OCI-LY7 (cell line): ENCODE measurements at regions not wholly inside any gene's neighbourhood (a gene's known extent, or its start where the extent isn't known, plus 50 kb on each side); places are given as distances from the start of the nearest gene placed in this dataset.

ENCODE experiments used
- BruUV-seq: library from RNA; stranded (reverse); fragments of 400-500 nt; replicated peaks from 2 replicates; lab custom pipeline; 2021; lab: Mats Ljungman, UMichigan
- CTCF ChIA-PET: fragments of 300-600 bp; sonication (Branson Sonifier 250); formaldehyde crosslinking; loops from one replicate; lab custom pipeline; 2022; ENCODE audit warnings: antibody characterized with exemption; ENCODE audit not compliant: unreplicated experiment; lab: Charles Lee
- POLR2A ChIA-PET: fragments of 300-600 bp; sonication (Branson Sonifier 250); formaldehyde crosslinking; loops from one replicate; lab custom pipeline; 2022; ENCODE audit warnings: antibody characterized with exemption; lab: Charles Lee
- DNase-seq: peaks from one replicate; pipeline ENCODE4 v3.0.0-alpha.2; 2015; ENCODE audit warnings: low spot score
- H2AFZ ChIP-seq: fragments of 200-600 bp; sonication (generic), shearing (Covaris generic); 2 replicates; pipeline ENCODE4 v1.6.1; 2014; ENCODE audit warnings: mild to moderate bottlenecking, antibody characterized with exemption, low read length, moderate library complexity
- H3K27ac ChIP-seq: fragments of 200-600 bp; sonication (generic); 2 replicates; pipeline ENCODE4 v1.5.1; 2014; ENCODE audit warnings: mixed run types, low read depth, mild to moderate bottlenecking, moderate library complexity, low read length, inconsistent platforms; ENCODE audit not compliant: poor library complexity, severe bottlenecking
- H3K36me3 ChIP-seq: fragments of 200-600 bp; sonication (generic); 2 replicates; pipeline ENCODE4 v1.6.1; 2014; ENCODE audit warnings: mild to moderate bottlenecking, antibody characterized with exemption, low read length, moderate library complexity, mixed read lengths; ENCODE audit not compliant: insufficient read depth
- H3K4me1 ChIP-seq: fragments of 200-600 bp; sonication (generic); 2 replicates; pipeline ENCODE4 v1.5.1; 2014; ENCODE audit warnings: mild to moderate bottlenecking, low read length; ENCODE audit not compliant: insufficient read depth, poor library complexity, severe bottlenecking
- H3K4me2 ChIP-seq: fragments of 200-600 bp; sonication (generic); 2 replicates; pipeline ENCODE4 v1.6.1; 2014; ENCODE audit warnings: mild to moderate bottlenecking, low read length
- H3K4me3 ChIP-seq: fragments of 200-600 bp; sonication (generic); 2 replicates; pipeline ENCODE4 v1.5.1; 2014; ENCODE audit warnings: mild to moderate bottlenecking, low read depth, low read length; ENCODE audit not compliant: poor library complexity, severe bottlenecking
- H3K79me2 ChIP-seq: fragments of 200-600 bp; sonication (generic); 2 replicates; pipeline ENCODE4 v1.6.1; 2016; ENCODE audit warnings: low read depth, mild to moderate bottlenecking, low read length, moderate library complexity, mixed read lengths; ENCODE audit not compliant: insufficient read depth
- H3K9me2 ChIP-seq: fragments of 200-600 bp; sonication (generic); 2 replicates; pipeline ENCODE4 v1.6.1; 2016; ENCODE audit warnings: mild to moderate bottlenecking, low read length, mixed read lengths; ENCODE audit not compliant: insufficient read depth
- H3K9me3 ChIP-seq: fragments of 200-600 bp; sonication (generic); 2 replicates; pipeline ENCODE4 v1.6.1; 2014; ENCODE audit warnings: mild to moderate bottlenecking, mixed run types, low read length, mixed read lengths
- H4K20me1 ChIP-seq: fragments of 200-600 bp; sonication (generic); 2 replicates; pipeline ENCODE4 v1.6.1; 2014; ENCODE audit warnings: mild to moderate bottlenecking, antibody characterized with exemption, low read length, moderate library complexity, mixed read lengths; ENCODE audit not compliant: insufficient read depth
- CTCF ChIP-seq: fragments of 200-600 bp; sonication (generic); conservative IDR thresholded peaks from 2 replicates; pipeline ENCODE4 v1.5.1; 2014; ENCODE audit warnings: mild to moderate bottlenecking, antibody characterized with exemption, low read length, moderate library complexity, mixed read lengths
- EZH2phosphoT487 ChIP-seq: fragments of 200-600 bp; sonication (generic); IDR thresholded peaks from 2 replicates; pipeline ENCODE4 v1.6.1; 2018; ENCODE audit warnings: low read depth, borderline replicate concordance, mild to moderate bottlenecking, mixed run types, antibody characterized with exemption, low read length, moderate library complexity, mixed read lengths
- intact Hi-C: fragments of 100-400 bp; cut with micrococcal nuclease; formaldehyde crosslinking; loops from one replicate; pipeline ENCODE4 v1.10.0; 2022; ENCODE audit not compliant: unreplicated experiment

GRCh38 chrX:6803607-6804006 is 268.7 kb upstream of the VCX3A start:
- no peak for TF ChIP-seq EZH2phosphoT487
- TF ChIP-seq CTCF = no peak
- no peaks in the 10 kb centered on the region for H3K9me3 ChIP-seq
- no peak overlapping the region for H3K4me3 ChIP-seq
- no TSS peak for BruUV-seq
- ChIA-PET CTCF (no interaction called here), POLR2A (interaction anchor here (0.6 kb wide), 1 partner anchor 1287 kb away, joined by 3 read pairs; no protein-coding TSS in a partner anchor)
- no peaks in the 10 kb centered on the region for H3K36me3 ChIP-seq
- no peak overlapping the region for H3K27ac ChIP-seq
- H4K20me1 ChIP-seq = no peaks in the 10 kb centered on the region
- no peak for DNase-seq
- intact Hi-C loops = no loop called here
- no peaks in the 10 kb centered on the region for H3K4me1 ChIP-seq
- H3K79me2 ChIP-seq = no peaks in the 10 kb centered on the region
- no peaks in the 10 kb centered on the region for H3K9me2 ChIP-seq
- H2AFZ ChIP-seq = no peak overlapping the region
- no peak overlapping the region for H3K4me2 ChIP-seq

GRCh38 chrX:6793000-6793399 is 258.1 kb upstream of the VCX3A start:
- ChIA-PET POLR2A (no interaction called here), CTCF (no interaction called here)
- Histone ChIP-seq H2AFZ (no peak overlapping the region), H3K9me3 (no peaks in the 10 kb centered on the region), H3K4me3 (no peak overlapping the region), H4K20me1 (no peaks in the 10 kb centered on the region), H3K27ac (no peak overlapping the region), H3K4me2 (no peak overlapping the region), H3K9me2 (no peaks in the 10 kb centered on the region), H3K4me1 (no peaks in the 10 kb centered on the region), H3K79me2 (no peaks in the 10 kb centered on the region), H3K36me3 (no peaks in the 10 kb centered on the region)
- BruUV-seq = no TSS peak
- intact Hi-C loops = no loop called here
- TF ChIP-seq EZH2phosphoT487 = no peak
- TF ChIP-seq CTCF = no peak
- DNase-seq = no peak

GRCh38 chrX:6783912-6784311 is 249.0 kb upstream of the VCX3A start:
- CTCF ChIA-PET = no interaction called here

More at GRCh38 chrX:6783912-6784311, 249.0 kb upstream of the VCX3A start:
- H3K4me1 ChIP-seq = no peaks in the 10 kb centered on the region
- intact Hi-C loops = no loop called here
- H3K9me3 ChIP-seq = no peaks in the 10 kb centered on the region
- no peaks in the 10 kb centered on the region for H3K36me3 ChIP-seq
- no peaks in the 10 kb centered on the region for H4K20me1 ChIP-seq
- H3K4me3 ChIP-seq = no peak overlapping the region
- no peak overlapping the region for H3K27ac ChIP-seq
- H3K9me2 ChIP-seq = no peaks in the 10 kb centered on the region
- DNase-seq = no peak
- no peak overlapping the region for H2AFZ ChIP-seq
- no peak overlapping the region for H3K4me2 ChIP-seq
- POLR2A ChIA-PET = no interaction called here
- no peak for TF ChIP-seq EZH2phosphoT487
- no peak for TF ChIP-seq CTCF
- BruUV-seq = no TSS peak
- no peaks in the 10 kb centered on the region for H3K79me2 ChIP-seq
